NCI-H82 treated with DMSO at 0.1 percent for 48 hours (cell line): ENCODE measurements at regions not wholly inside any gene's neighbourhood (a gene's known extent, or its start where the extent isn't known, plus 50 kb on each side); places are given as distances from the start of the nearest gene placed in this dataset.
"Not testable (repeated sequence)": the region's sequence is repeated elsewhere in the genome, so short reads cannot be mapped to it uniquely, and the experiment has no call there.

Experiments used
- DNase-seq: peaks from one replicate; lab custom pipeline; 2025; ENCODE audit not compliant: unreplicated experiment; lab: John Stamatoyannopoulos, UW

- no peak for DNase-seq
Measured at GRCh38 chr5:36521838-36522745, 84.3 kb upstream of the SLC1A3 start.

- DNase-seq = no peak
Measured at GRCh38 chr5:36522746-36523065, 83.7 kb upstream of the SLC1A3 start.

- no peak for DNase-seq
Measured at GRCh38 chr5:36523450-36523849, 83.0 kb upstream of the SLC1A3 start.

GRCh38 chr5:36523926-36524325, 82.5 kb upstream of the SLC1A3 start:
- DNase-seq = no peak

GRCh38 chr5:36526537-36526936, 79.9 kb upstream of the SLC1A3 start:
- DNase-seq = no peak

- DNase-seq = no peak
Measured at GRCh38 chr5:36528588-36528987, 77.8 kb upstream of the SLC1A3 start.

GRCh38 chr5:36529142-36529541, 77.3 kb upstream of the SLC1A3 start:
- no peak for DNase-seq

- no peak for DNase-seq
Measured at GRCh38 chr5:36530215-36530614, 76.2 kb upstream of the SLC1A3 start.

- DNase-seq = no peak
Measured at GRCh38 chr5:36531401-36531800, 75.0 kb upstream of the SLC1A3 start.

GRCh38 chr5:36535378-36535777, 71.0 kb upstream of the SLC1A3 start:
- no peak for DNase-seq

- DNase-seq = no peak
Measured at GRCh38 chr5:36535859-36536615, 70.4 kb upstream of the SLC1A3 start.

- no peak for DNase-seq
Measured at GRCh38 chr5:36536616-36537005, 69.8 kb upstream of the SLC1A3 start.

GRCh38 chr5:36537724-36538123, 68.7 kb upstream of the SLC1A3 start:
- DNase-seq = no peak

GRCh38 chr5:36552651-36553393, 53.6 kb upstream of the SLC1A3 start:
- DNase-seq = no peak

- DNase-seq = not testable (repeated sequence)
Measured at GRCh38 chr5:36555035-36555434, 51.4 kb upstream of the SLC1A3 start.
